HCT116 (cell line): ENCODE measurements at regions not wholly inside any gene's neighbourhood (a gene's known extent, or its start where the extent isn't known, plus 50 kb on each side); places are given as distances from the start of the nearest gene placed in this dataset.
"Not testable (repeated sequence)": the region's sequence is repeated elsewhere in the genome, so short reads cannot be mapped to it uniquely, and the experiment has no call there.

Source experiments
- CEBPB ChIP-seq: IDR thresholded peaks from 2 replicates; pipeline ENCODE4 v1.6.1; 2012; ENCODE audit warnings: low read depth
- CTCF ChIP-seq, 3 experiments: fragments of 200-600 bp in 1 of 3; sonication (generic) in 1 of 3; IDR thresholded peaks in 2 of 3; conservative IDR thresholded peaks in 1 of 3; 2 replicates each; pipeline ENCODE4 v1.5.1; 2012 to 2017; ENCODE audit warnings: low read depth in 2 of 3, low read length in 2 of 3, antibody characterized with exemption in 1 of 3, borderline replicate concordance in 1 of 3, control low read depth in 1 of 3, mild to moderate bottlenecking in 1 of 3, mixed read lengths in 1 of 3, mixed run types in 1 of 3, moderate library complexity in 1 of 3; ENCODE audit not compliant: insufficient read depth in 1 of 3
- EZH2phosphoT487 ChIP-seq: fragments of 200-600 bp; IDR thresholded peaks from 2 replicates; pipeline ENCODE4 v1.6.1; 2018; ENCODE audit warnings: antibody characterized with exemption, borderline replicate concordance
- FOSL1 ChIP-seq: IDR thresholded peaks from 2 replicates; pipeline ENCODE4 v1.6.1; 2012; ENCODE audit warnings: low read depth
- JUND ChIP-seq: IDR thresholded peaks from 2 replicates; pipeline ENCODE4 v1.6.1; 2012
- POLR2A ChIP-seq: IDR thresholded peaks from 2 replicates; pipeline ENCODE4 v1.7.0; 2011; ENCODE audit warnings: borderline replicate concordance; ENCODE audit not compliant: insufficient read depth, insufficient read length; ENCODE audit errors: extremely low read depth
- POLR2AphosphoS5 ChIP-seq: IDR thresholded peaks from 2 replicates; pipeline ENCODE4 v1.6.1; 2011; ENCODE audit warnings: mild to moderate bottlenecking, low read depth, low read length, moderate library complexity
- RAD21 ChIP-seq: IDR thresholded peaks from 2 replicates; pipeline ENCODE4 v1.6.1; 2012; ENCODE audit warnings: low read depth, mild to moderate bottlenecking
- SIN3A ChIP-seq: IDR thresholded peaks from 2 replicates; pipeline ENCODE4 v1.6.1; 2012; ENCODE audit warnings: low read depth
- SP1 ChIP-seq: IDR thresholded peaks from 2 replicates; pipeline ENCODE4 v1.6.1; 2012; ENCODE audit warnings: low read depth
- TCF7L2 ChIP-seq: IDR thresholded peaks from 2 replicates; pipeline ENCODE4 v1.7.0; 2011; ENCODE audit warnings: borderline replicate concordance, inconsistent platforms; ENCODE audit not compliant: insufficient read depth, insufficient read length; ENCODE audit errors: extremely low read depth
- ZNF274 ChIP-seq: fragments of 200-500 bp; sonication (Bioruptor generic); IDR thresholded peaks from 2 replicates; pipeline ENCODE4 v1.6.1; 2014; ENCODE audit warnings: mild to moderate bottlenecking, low read depth, low read length, inconsistent platforms
- TF ChIP-seq, protein P1 (sequence below): IDR thresholded peaks from 2 replicates; pipeline ENCODE4 v1.6.1; 2012; ENCODE audit warnings: low read depth

GRCh38 chr21:8388169-8388939 is 2133.0 kb upstream of the TPTE start:
- not testable (repeated sequence) for TF ChIP-seq SP1; EZH2phosphoT487; RAD21; POLR2A; CTCF (IDR thresholded peaks at IDR 0.05 in 2 of 3, conservative IDR thresholded peaks at IDR 0.05 in 1 of 3; ENCODE audit: borderline replicate concordance in 1 of 3, insufficient read depth in 1 of 3, low read depth in 2 of 3, low read length in 2 of 3); SIN3A; CEBPB; POLR2AphosphoS5; ZNF274; FOSL1; JUND; TCF7L2
- TF ChIP-seq, protein P1, sequence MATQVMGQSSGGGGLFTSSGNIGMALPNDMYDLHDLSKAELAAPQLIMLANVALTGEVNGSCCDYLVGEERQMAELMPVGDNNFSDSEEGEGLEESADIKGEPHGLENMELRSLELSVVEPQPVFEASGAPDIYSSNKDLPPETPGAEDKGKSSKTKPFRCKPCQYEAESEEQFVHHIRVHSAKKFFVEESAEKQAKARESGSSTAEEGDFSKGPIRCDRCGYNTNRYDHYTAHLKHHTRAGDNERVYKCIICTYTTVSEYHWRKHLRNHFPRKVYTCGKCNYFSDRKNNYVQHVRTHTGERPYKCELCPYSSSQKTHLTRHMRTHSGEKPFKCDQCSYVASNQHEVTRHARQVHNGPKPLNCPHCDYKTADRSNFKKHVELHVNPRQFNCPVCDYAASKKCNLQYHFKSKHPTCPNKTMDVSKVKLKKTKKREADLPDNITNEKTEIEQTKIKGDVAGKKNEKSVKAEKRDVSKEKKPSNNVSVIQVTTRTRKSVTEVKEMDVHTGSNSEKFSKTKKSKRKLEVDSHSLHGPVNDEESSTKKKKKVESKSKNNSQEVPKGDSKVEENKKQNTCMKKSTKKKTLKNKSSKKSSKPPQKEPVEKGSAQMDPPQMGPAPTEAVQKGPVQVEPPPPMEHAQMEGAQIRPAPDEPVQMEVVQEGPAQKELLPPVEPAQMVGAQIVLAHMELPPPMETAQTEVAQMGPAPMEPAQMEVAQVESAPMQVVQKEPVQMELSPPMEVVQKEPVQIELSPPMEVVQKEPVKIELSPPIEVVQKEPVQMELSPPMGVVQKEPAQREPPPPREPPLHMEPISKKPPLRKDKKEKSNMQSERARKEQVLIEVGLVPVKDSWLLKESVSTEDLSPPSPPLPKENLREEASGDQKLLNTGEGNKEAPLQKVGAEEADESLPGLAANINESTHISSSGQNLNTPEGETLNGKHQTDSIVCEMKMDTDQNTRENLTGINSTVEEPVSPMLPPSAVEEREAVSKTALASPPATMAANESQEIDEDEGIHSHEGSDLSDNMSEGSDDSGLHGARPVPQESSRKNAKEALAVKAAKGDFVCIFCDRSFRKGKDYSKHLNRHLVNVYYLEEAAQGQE: not testable (repeated sequence)
